Stomach (tissue), 4 donors: ENCODE measurements at regions not wholly inside any gene's neighbourhood (a gene's known extent, or its start where the extent isn't known, plus 50 kb on each side); places are given as distances from the start of the nearest gene placed in this dataset.

Source experiments
- CTCF ChIP-seq, 7 experiments: fragments of 450-650 bp in 4 of 7; fragments of 200-600 bp in 3 of 7; sonication (generic) in 3 of 7; IDR thresholded peaks; one replicate each; pipeline ENCODE4 v1.5.1; 2016 to 2019; ENCODE audit warnings: antibody characterized with exemption in 7 of 7, control low read depth in 2 of 7, mild to moderate bottlenecking in 1 of 7
- POLR2A ChIP-seq, 4 donors: fragments of 450-650 bp; IDR thresholded peaks; one replicate each; pipeline ENCODE4 v1.6.1; 2016; ENCODE audit warnings: antibody characterized with exemption in 4 of 4, control low read depth in 2 of 4, mild to moderate bottlenecking in 1 of 4, moderate library complexity in 1 of 4
- POLR2AphosphoS5 ChIP-seq, 3 donors: sonication (generic); formaldehyde crosslinking; IDR thresholded peaks; one replicate each; pipeline ENCODE4 v1.6.1; 2016; ENCODE audit warnings: antibody characterized with exemption in 3 of 3

- TF ChIP-seq POLR2AphosphoS5 (IDR thresholded peaks at IDR 0.05) (no peak), CTCF (IDR thresholded peaks at IDR 0.05) (no peak), POLR2A (IDR thresholded peaks at IDR 0.05) (no peak)
Measured at GRCh38 chr1:157202331-157202730, 64.1 kb upstream of the ETV3 start.
